WTC11 (cell line): ENCODE measurements at regions not wholly inside any gene's neighbourhood (a gene's known extent, or its start where the extent isn't known, plus 50 kb on each side); places are given as distances from the start of the nearest gene placed in this dataset.

ENCODE experiments used
- SP1 ChIP-seq: sonication (generic); formaldehyde crosslinking; conservative IDR thresholded peaks from 2 replicates; pipeline ENCODE4 v1.8.1; 2022; ENCODE audit warnings: missing genetic modification reagents
- TF ChIP-seq, protein P1 (sequence below): fragments of 200-600 bp; IDR thresholded peaks from 2 replicates; pipeline ENCODE4 v1.8.0; 2022; ENCODE audit warnings: antibody characterized with exemption

- TF ChIP-seq, protein P1, sequence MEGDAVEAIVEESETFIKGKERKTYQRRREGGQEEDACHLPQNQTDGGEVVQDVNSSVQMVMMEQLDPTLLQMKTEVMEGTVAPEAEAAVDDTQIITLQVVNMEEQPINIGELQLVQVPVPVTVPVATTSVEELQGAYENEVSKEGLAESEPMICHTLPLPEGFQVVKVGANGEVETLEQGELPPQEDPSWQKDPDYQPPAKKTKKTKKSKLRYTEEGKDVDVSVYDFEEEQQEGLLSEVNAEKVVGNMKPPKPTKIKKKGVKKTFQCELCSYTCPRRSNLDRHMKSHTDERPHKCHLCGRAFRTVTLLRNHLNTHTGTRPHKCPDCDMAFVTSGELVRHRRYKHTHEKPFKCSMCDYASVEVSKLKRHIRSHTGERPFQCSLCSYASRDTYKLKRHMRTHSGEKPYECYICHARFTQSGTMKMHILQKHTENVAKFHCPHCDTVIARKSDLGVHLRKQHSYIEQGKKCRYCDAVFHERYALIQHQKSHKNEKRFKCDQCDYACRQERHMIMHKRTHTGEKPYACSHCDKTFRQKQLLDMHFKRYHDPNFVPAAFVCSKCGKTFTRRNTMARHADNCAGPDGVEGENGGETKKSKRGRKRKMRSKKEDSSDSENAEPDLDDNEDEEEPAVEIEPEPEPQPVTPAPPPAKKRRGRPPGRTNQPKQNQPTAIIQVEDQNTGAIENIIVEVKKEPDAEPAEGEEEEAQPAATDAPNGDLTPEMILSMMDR = no peak
- no peak for TF ChIP-seq SP1 (CRISPR knock-in tag)
These were observed 209.0 kb downstream of the TFAP2A start for GRCh38 chr6:10205892-10206291.
